GM12892 (cell line): ENCODE measurements at regions not wholly inside any gene's neighbourhood (a gene's known extent, or its start where the extent isn't known, plus 50 kb on each side); places are given as distances from the start of the nearest gene placed in this dataset.

Source experiments
- POLR2A ChIP-seq: IDR thresholded peaks from 2 replicates; pipeline ENCODE4 v1.6.1; 2011; ENCODE audit warnings: low read depth, low read length, control low read depth
- POLR2AphosphoS5 ChIP-seq: IDR thresholded peaks from 2 replicates; pipeline ENCODE4 v1.6.1; 2011; ENCODE audit warnings: low read depth, low read length, control low read depth
- TAF1 ChIP-seq: IDR thresholded peaks from 2 replicates; pipeline ENCODE4 v1.6.1; 2011; ENCODE audit warnings: low read depth, mild to moderate bottlenecking, control low read depth, low read length, borderline replicate concordance

DNA sequence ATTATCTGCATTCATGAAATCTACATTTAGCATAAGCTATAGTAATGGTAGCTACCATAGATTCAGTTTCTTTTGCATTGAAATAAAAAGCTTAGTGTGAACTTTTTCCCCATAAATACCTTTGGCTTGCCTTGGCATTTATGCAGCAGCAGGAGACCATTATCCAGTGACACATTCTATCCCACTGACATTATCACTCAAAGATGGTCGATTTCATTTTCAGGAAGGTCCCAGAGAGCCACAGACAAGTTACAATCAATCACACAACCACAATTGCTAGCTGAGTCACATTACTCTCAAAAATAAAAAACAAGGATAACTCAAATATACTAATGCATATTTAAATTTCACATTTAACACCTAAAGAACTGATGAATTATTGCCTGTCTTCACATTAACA is 512.7 kb upstream of the CDH2 start:
- TF ChIP-seq POLR2AphosphoS5 (no peak), POLR2A (no peak), TAF1 (no peak)
